MCF 10A (cell line): ENCODE measurements at regions not wholly inside any gene's neighbourhood (a gene's known extent, or its start where the extent isn't known, plus 50 kb on each side); places are given as distances from the start of the nearest gene placed in this dataset.

Source experiments
- BruUV-seq: library from RNA; stranded (reverse); fragments of 400-500 nt; replicated peaks from 2 replicates; lab custom pipeline; 2021; lab: Mats Ljungman, UMichigan
- CTCF ChIA-PET: fragments of 300-600 bp; sonication (Branson Sonifier 250); formaldehyde crosslinking; extraction: SDS; loops from one replicate; lab custom pipeline; 2021; ENCODE audit warnings: antibody characterized with exemption, inconsistent platforms; lab: Yijun Ruan, JAX
- POLR2A ChIA-PET: fragments of 300-600, 350-650 bp; sonication (Branson Sonifier 250); formaldehyde crosslinking; extraction: SDS; loops from one replicate; lab custom pipeline; 2020; ENCODE audit warnings: antibody characterized with exemption, inconsistent platforms; lab: Yijun Ruan, JAX
- DNase-seq: peaks from one replicate; pipeline ENCODE4 v3.0.0-alpha.2; 2018; ENCODE audit not compliant: unreplicated experiment
- H3K27ac Mint-ChIP-seq: one replicate; pipeline ENCODE4 v1.8.0; 2022; ENCODE audit warnings: mild to moderate bottlenecking, low read depth, mixed read lengths; ENCODE audit not compliant: unreplicated experiment
- H3K27me3 Mint-ChIP-seq: one replicate; pipeline ENCODE4 v1.8.0; 2022; ENCODE audit warnings: mixed read lengths; ENCODE audit not compliant: insufficient read depth, unreplicated experiment
- H3K36me3 Mint-ChIP-seq: one replicate; pipeline ENCODE4 v1.8.0; 2022; ENCODE audit warnings: mild to moderate bottlenecking, moderate library complexity, mixed read lengths; ENCODE audit not compliant: insufficient read depth, unreplicated experiment
- H3K4me1 Mint-ChIP-seq: one replicate; pipeline ENCODE4 v1.8.0; 2022; ENCODE audit warnings: mixed read lengths; ENCODE audit not compliant: insufficient read depth, unreplicated experiment
- H3K4me3 Mint-ChIP-seq: one replicate; pipeline ENCODE4 v1.8.0; 2022; ENCODE audit warnings: mild to moderate bottlenecking, moderate library complexity, mixed read lengths; ENCODE audit not compliant: unreplicated experiment
- H3K9me3 Mint-ChIP-seq: one replicate; pipeline ENCODE4 v1.8.0; 2022; ENCODE audit warnings: mixed read lengths; ENCODE audit not compliant: unreplicated experiment
- intact Hi-C: fragments of 100-400 bp; cut with micrococcal nuclease; formaldehyde crosslinking; loops from 2 replicates; pipeline ENCODE4 v1.14.1; 2022
- TF ChIP-seq, protein P1 (sequence below): fragments of 200-600 bp; IDR thresholded peaks from one replicate; pipeline ENCODE4 v1.8.0; 2022; ENCODE audit warnings: antibody characterized with exemption, mild to moderate bottlenecking; ENCODE audit not compliant: unreplicated experiment

DNA sequence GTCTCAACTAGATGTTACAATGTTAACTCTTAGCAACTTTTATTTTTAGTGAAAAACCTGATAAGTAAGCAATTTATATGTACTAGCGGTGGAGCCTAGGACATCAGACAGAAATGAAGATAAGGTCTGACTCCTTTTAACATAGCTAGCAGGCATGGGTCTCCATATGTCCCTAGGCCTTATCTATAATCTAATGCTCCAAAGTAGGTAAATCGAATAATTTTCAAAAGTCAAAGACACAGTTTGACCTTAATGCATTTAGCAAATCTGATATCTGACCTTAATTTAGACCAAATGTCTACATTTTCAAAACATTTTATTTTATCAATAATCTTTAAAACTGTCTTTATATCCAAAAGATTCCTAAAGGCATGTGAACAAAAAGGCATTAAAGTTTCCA is 305.0 kb upstream of the CCNH start:
- intact Hi-C loops, result no loop called here
- ChIA-PET CTCF (no interaction called here), POLR2A (interaction anchor here (0.7 kb wide), 1 partner anchor 127 kb away, joined by 4 read pairs; no protein-coding TSS in a partner anchor)
- no TSS peak for BruUV-seq
- no peaks in the 10 kb centered on the region for H3K4me1 Mint-ChIP-seq
- TF ChIP-seq, protein P1, sequence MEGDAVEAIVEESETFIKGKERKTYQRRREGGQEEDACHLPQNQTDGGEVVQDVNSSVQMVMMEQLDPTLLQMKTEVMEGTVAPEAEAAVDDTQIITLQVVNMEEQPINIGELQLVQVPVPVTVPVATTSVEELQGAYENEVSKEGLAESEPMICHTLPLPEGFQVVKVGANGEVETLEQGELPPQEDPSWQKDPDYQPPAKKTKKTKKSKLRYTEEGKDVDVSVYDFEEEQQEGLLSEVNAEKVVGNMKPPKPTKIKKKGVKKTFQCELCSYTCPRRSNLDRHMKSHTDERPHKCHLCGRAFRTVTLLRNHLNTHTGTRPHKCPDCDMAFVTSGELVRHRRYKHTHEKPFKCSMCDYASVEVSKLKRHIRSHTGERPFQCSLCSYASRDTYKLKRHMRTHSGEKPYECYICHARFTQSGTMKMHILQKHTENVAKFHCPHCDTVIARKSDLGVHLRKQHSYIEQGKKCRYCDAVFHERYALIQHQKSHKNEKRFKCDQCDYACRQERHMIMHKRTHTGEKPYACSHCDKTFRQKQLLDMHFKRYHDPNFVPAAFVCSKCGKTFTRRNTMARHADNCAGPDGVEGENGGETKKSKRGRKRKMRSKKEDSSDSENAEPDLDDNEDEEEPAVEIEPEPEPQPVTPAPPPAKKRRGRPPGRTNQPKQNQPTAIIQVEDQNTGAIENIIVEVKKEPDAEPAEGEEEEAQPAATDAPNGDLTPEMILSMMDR, result no peak
- H3K36me3 Mint-ChIP-seq, result no peaks in the 10 kb centered on the region
- peaks cover 24% of the 10 kb centered on the region for H3K27me3 Mint-ChIP-seq
- H3K4me3 Mint-ChIP-seq, result no peak overlapping the region
- H3K9me3 Mint-ChIP-seq, result no peaks in the 10 kb centered on the region
- DNase-seq, result no peak
- H3K27ac Mint-ChIP-seq, result no peak overlapping the region

DNA sequence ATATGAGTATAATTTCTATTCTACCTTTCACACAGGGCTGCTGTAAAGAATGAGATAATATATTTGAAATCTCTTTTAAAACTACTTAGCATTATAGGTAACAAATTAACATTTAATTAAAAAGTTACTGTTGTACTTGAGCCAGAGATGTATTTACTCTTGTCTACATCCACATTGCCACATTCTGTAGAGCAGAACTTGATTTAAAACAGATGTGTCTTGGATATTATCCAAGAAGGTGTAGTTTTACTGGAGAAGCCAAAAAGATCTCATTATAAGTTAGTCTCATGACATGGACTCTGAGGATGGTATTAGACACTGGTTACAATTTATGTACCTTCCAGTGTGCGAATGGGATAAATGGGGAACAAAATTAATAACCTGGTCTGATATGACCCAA is 293.1 kb upstream of the CCNH start:
- CTCF ChIA-PET, result no interaction called here
- DNase-seq, result no peak
- no peak overlapping the region for H3K27ac Mint-ChIP-seq
- TF ChIP-seq, protein P1, result no peak
- BruUV-seq, result no TSS peak
- H3K27me3 Mint-ChIP-seq, result peaks cover 44% of the 10 kb centered on the region
- no peaks in the 10 kb centered on the region for H3K9me3 Mint-ChIP-seq
- intact Hi-C loops, result no loop called here
- no peaks in the 10 kb centered on the region for H3K36me3 Mint-ChIP-seq
- H3K4me1 Mint-ChIP-seq, result no peaks in the 10 kb centered on the region
- POLR2A ChIA-PET, result no interaction called here
- no peak overlapping the region for H3K4me3 Mint-ChIP-seq

DNA sequence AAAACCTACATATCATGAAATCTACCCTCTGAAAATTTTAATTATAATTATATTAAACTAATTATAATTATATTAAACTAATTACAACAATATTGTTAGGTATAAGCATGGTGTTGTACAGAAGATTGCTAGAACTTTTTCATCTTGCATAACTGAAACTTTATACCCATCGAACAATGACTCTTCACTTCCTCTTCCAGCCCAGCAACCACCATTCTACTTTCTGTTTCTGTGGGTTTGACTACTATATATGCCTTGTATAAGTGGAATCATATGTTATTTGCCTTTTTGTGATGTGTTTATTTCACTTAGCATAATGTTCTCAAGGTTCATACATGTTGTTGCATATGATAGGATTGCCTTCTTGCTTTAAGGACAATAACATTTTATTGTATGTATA is 274.2 kb upstream of the CCNH start:
- BruUV-seq, result no TSS peak
- ChIA-PET POLR2A (no interaction called here), CTCF (no interaction called here)
- TF ChIP-seq, protein P1, result no peak
- Mint-ChIP-seq H3K4me1 (no peaks in the 10 kb centered on the region), H3K27me3 (peaks cover 14% of the 10 kb centered on the region), H3K27ac (no peak overlapping the region), H3K4me3 (no peak overlapping the region), H3K9me3 (peaks cover 5% of the 10 kb centered on the region), H3K36me3 (no peaks in the 10 kb centered on the region)
- DNase-seq, result no peak
- intact Hi-C loops, result no loop called here

DNA sequence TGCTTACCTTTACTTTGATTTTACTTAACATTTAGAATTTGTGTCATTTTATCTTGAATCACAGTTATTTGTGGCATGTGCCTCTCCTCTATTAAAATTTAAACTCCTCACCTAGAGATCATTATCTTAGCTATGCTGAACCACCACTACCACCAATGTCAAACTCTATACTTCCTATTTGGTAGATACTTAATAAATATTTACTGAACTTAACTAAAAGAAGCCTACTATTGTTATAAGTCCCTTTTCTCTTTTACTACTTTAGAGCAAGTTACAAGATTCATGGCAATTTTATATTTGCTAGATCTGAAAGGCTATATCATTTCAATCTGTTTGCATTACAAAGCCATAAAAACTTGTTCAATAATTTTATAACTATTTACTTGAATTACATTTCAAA is 273.3 kb upstream of the CCNH start:
- Mint-ChIP-seq H3K27me3 (peaks cover 14% of the 10 kb centered on the region), H3K36me3 (no peaks in the 10 kb centered on the region), H3K4me1 (no peaks in the 10 kb centered on the region), H3K9me3 (no peaks in the 10 kb centered on the region), H3K4me3 (no peak overlapping the region), H3K27ac (no peak overlapping the region)
- DNase-seq, result no peak
- TF ChIP-seq, protein P1, result no peak
- intact Hi-C loops, result no loop called here
- CTCF ChIA-PET, result no interaction called here
- POLR2A ChIA-PET, result no interaction called here
- no TSS peak for BruUV-seq
